Thoracic aorta (tissue), 2 donors: ENCODE measurements at regions not wholly inside any gene's neighbourhood (a gene's known extent, or its start where the extent isn't known, plus 50 kb on each side); places are given as distances from the start of the nearest gene placed in this dataset.

ENCODE experiments used
- ATAC-seq: fragments of 150-250 bp; one replicate; pipeline ENCODE4 v1.8.0; 2017; ENCODE audit warnings: low read depth; ENCODE audit not compliant: insufficient number of reproducible peaks, low FRiP score
- DNase-seq: peaks from one replicate; pipeline ENCODE4 v3.0.0-alpha.2; 2020; ENCODE audit warnings: low spot score
- H3K27ac ChIP-seq, 2 donors: fragments of 200-600 bp; sonication (generic); 1 replicate in 1 of 2; 2 replicates in 1 of 2; pipeline ENCODE4 v1.5.1; 2016; ENCODE audit warnings: mild to moderate bottlenecking in 2 of 2, moderate library complexity in 2 of 2
- H3K27me3 ChIP-seq: fragments of 200-600 bp; sonication (generic); replicated peaks from 2 replicates; pipeline ENCODE4 v1.6.0; 2016; ENCODE audit warnings: mild to moderate bottlenecking; ENCODE audit not compliant: insufficient read depth
- H3K36me3 ChIP-seq: fragments of 200-600 bp; sonication (generic); one replicate; pipeline ENCODE4 v1.5.1; 2016
- H3K4me1 ChIP-seq, 2 donors: fragments of 200-600 bp; sonication (generic); 1 replicate in 1 of 2; 2 replicates in 1 of 2; pipeline versions ENCODE4 v1.5.1 to v1.6.0; 2016; ENCODE audit warnings: low read depth in 2 of 2, mild to moderate bottlenecking in 1 of 2; ENCODE audit not compliant: control insufficient read depth in 1 of 2
- H3K4me3 ChIP-seq: fragments of 200-600 bp; sonication (generic); 2 replicates; pipeline ENCODE4 v1.5.1; 2016; ENCODE audit warnings: mild to moderate bottlenecking
- H3K9me3 ChIP-seq: fragments of 200-600 bp; sonication (generic); 2 replicates; pipeline ENCODE4 v1.5.1; 2016
- TF ChIP-seq, protein P1 (sequence below): fragments of 200-600 bp; sonication (generic); IDR thresholded peaks from one replicate; pipeline ENCODE4 v1.5.1; 2019; ENCODE audit warnings: antibody characterized with exemption

DNA sequence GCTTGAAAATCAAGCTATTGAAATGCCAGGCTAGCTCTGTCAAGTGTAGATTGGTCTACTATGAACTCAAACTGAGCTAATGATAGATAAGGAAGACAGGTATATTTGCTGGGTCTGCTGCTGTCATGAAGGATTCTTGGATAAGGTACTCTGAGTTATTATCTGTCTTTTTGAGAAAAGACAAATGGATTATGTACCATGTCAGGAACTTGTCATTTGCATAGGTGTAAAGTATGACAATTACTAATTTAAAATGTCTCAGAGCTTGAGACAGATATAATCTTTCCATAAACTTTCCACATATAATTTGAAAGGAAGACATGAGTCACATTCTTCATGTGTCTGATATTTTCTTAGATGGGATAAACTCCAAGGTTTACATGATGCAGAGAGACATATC is 594.1 kb upstream of the PTPRD start:
- no peak for DNase-seq
- Histone ChIP-seq H3K36me3 (no peaks in the 10 kb centered on the region), H3K27ac (no peak overlapping the region), H3K4me3 (no peak overlapping the region), H3K4me1 (no peaks in the 10 kb centered on the region), H3K27me3 (no peaks in the 10 kb centered on the region), H3K9me3 (no peaks in the 10 kb centered on the region)
- no peak for ATAC-seq
- TF ChIP-seq, protein P1, sequence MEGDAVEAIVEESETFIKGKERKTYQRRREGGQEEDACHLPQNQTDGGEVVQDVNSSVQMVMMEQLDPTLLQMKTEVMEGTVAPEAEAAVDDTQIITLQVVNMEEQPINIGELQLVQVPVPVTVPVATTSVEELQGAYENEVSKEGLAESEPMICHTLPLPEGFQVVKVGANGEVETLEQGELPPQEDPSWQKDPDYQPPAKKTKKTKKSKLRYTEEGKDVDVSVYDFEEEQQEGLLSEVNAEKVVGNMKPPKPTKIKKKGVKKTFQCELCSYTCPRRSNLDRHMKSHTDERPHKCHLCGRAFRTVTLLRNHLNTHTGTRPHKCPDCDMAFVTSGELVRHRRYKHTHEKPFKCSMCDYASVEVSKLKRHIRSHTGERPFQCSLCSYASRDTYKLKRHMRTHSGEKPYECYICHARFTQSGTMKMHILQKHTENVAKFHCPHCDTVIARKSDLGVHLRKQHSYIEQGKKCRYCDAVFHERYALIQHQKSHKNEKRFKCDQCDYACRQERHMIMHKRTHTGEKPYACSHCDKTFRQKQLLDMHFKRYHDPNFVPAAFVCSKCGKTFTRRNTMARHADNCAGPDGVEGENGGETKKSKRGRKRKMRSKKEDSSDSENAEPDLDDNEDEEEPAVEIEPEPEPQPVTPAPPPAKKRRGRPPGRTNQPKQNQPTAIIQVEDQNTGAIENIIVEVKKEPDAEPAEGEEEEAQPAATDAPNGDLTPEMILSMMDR, result no peak

DNA sequence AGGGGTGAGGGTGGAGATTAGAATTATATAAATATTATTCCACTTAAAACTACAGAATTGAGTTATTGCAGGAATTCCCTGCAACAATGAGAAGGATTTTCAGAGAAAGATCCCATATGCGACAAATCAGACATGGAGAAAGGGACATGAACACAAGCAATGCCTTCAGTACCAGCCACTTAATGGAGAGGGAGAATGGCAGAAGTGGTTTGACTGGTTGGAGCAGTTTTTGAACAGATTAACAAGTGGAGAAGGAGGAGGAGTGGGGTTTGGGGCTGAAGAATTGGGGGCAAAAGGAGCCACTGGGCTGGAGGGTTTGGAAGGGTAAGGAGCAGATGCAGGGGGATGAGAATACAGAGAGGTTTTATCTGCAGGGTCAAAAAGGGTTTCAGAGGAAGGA is 620.9 kb upstream of the PTPRD start:
- TF ChIP-seq, protein P1, result no peak
- no peak for DNase-seq
- ATAC-seq, result no peak
- H3K9me3 ChIP-seq, result no peaks in the 10 kb centered on the region
- no peaks in the 10 kb centered on the region for H3K36me3 ChIP-seq
- H3K27me3 ChIP-seq, result no peaks in the 10 kb centered on the region
- no peak overlapping the region for H3K4me3 ChIP-seq
- no peaks in the 10 kb centered on the region for H3K4me1 ChIP-seq
- no peak overlapping the region for H3K27ac ChIP-seq

DNA sequence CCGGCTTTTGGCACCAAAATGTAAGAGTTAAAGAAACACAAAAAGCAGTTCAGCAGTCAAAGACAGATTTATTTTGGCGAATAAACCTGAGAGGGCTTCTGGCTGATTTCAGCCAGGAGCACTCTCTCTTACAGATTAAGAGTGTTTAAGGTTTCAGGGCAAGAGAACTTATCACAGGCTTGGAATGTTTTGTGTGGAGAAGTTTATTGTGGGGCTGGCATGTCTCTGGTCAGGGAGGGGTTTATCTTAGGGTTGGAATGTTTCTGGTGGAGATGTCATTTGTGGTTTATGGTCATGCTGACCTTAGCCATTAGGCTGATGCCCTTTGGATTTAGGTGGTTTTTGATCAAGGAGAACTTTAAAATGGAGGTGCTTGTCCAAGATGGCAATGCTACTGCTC is 622.3 kb upstream of the PTPRD start:
- Histone ChIP-seq H3K9me3 (no peaks in the 10 kb centered on the region), H3K4me3 (no peak overlapping the region), H3K27ac (no peak overlapping the region), H3K27me3 (no peaks in the 10 kb centered on the region), H3K36me3 (no peaks in the 10 kb centered on the region), H3K4me1 (no peaks in the 10 kb centered on the region)
- TF ChIP-seq, protein P1, result no peak
- ATAC-seq (no peak), DNase-seq (no peak)

DNA sequence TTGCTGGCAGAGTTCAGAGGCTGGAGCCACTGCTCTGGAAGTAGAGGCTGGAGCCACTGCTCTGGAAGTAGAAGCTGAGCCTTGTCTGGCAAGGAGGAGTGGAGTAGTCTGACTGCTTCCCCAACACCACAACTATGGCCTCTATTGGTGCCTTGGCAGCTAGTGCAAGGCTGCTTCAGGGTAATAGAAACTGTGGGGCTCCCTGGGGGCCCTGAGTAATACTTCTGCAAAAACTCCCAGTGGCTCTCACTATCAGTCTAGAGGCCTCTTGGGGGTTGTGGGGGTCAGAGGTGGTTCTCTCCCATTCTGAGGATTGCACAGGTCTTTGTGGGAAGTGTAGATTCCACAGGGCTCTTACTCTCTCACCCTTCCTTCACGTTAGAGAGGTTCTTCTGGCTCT is 629.0 kb upstream of the PTPRD start:
- TF ChIP-seq, protein P1, result no peak
- no peaks in the 10 kb centered on the region for H3K9me3 ChIP-seq
- DNase-seq (no peak), ATAC-seq (no peak)
- no peaks in the 10 kb centered on the region for H3K4me1 ChIP-seq
- H3K27ac ChIP-seq, result no peak overlapping the region
- no peaks in the 10 kb centered on the region for H3K27me3 ChIP-seq
- H3K4me3 ChIP-seq, result no peak overlapping the region
- no peaks in the 10 kb centered on the region for H3K36me3 ChIP-seq

DNA sequence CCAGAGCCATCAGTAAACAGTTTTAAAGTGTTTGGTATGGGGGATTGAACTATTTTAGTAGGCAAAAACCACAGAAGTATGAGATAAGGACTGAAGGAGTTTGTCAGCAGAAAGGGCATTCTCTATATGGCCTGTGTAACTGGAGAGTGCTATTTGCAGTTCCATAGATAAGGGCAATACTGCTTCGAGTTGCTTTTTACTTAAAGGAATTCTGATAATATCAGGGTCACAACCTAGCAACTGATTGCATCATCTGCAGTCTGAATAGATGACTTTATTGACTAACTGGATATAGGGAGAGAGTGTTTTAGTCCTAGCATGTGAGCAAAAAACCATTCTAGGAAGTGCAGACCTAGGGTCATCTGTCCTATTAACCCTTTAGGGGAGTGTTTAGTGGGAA is 645.2 kb upstream of the PTPRD start:
- Histone ChIP-seq H3K4me3 (no peak overlapping the region), H3K9me3 (no peaks in the 10 kb centered on the region), H3K27ac (no peak overlapping the region), H3K36me3 (no peaks in the 10 kb centered on the region), H3K27me3 (no peaks in the 10 kb centered on the region), H3K4me1 (no peaks in the 10 kb centered on the region)
- DNase-seq (no peak), ATAC-seq (no peak)
- TF ChIP-seq, protein P1, result no peak
